RWPE2 (cell line): ENCODE measurements at regions not wholly inside any gene's neighbourhood (a gene's known extent, or its start where the extent isn't known, plus 50 kb on each side); places are given as distances from the start of the nearest gene placed in this dataset.
A peak's percentile ranks its signal among the peaks of the same experiment; 100 is the strongest.

Experiments used
- ATAC-seq: fragments of 200-7000 bp; cut with Tn5 transposase; 3 replicates; pipeline ENCODE4 v1.9.1; 2021; ENCODE audit warnings: low read depth
- DNase-seq: peaks from one replicate; pipeline ENCODE4 v3.0.0-alpha.2; 2020; ENCODE audit warnings: low spot score
- H3K27ac ChIP-seq: fragments of 450-650 bp; 2 replicates; pipeline ENCODE4 v1.5.1; 2017; ENCODE audit warnings: mild to moderate bottlenecking; ENCODE audit not compliant: poor library complexity, severe bottlenecking
- H3K27me3 ChIP-seq: fragments of 250-450 bp; sonication (Bioruptor Pico); 2 replicates; pipeline ENCODE4 v1.5.1; 2021; ENCODE audit warnings: mild to moderate bottlenecking, moderate library complexity; ENCODE audit not compliant: insufficient read depth, poor library complexity, severe bottlenecking
- H3K36me3 ChIP-seq: fragments of 250-450 bp; sonication (Bioruptor Pico); 2 replicates; pipeline ENCODE4 v1.5.1; 2020; ENCODE audit warnings: low read depth, mild to moderate bottlenecking, moderate library complexity
- H3K4me1 ChIP-seq: fragments of 250-450 bp; sonication (Bioruptor Pico); 2 replicates; pipeline ENCODE4 v1.5.1; 2021; ENCODE audit warnings: mild to moderate bottlenecking, moderate library complexity; ENCODE audit not compliant: insufficient read depth, poor library complexity, severe bottlenecking
- H3K4me3 ChIP-seq: fragments of 250-450 bp; sonication (Bioruptor Pico); 2 replicates; pipeline ENCODE4 v1.5.1; 2021; ENCODE audit warnings: mild to moderate bottlenecking, moderate library complexity; ENCODE audit not compliant: severe bottlenecking
- H3K9me3 ChIP-seq: fragments of 250-450 bp; sonication (Bioruptor Pico); 2 replicates; pipeline ENCODE4 v1.5.1; 2021; ENCODE audit warnings: mild to moderate bottlenecking, moderate library complexity; ENCODE audit not compliant: severe bottlenecking
- TF ChIP-seq, protein P1 (sequence below): fragments of 450-650 bp; IDR thresholded peaks from one replicate; pipeline ENCODE4 v1.5.1; 2017; ENCODE audit warnings: mild to moderate bottlenecking, moderate library complexity; ENCODE audit not compliant: poor library complexity, severe bottlenecking

DNA sequence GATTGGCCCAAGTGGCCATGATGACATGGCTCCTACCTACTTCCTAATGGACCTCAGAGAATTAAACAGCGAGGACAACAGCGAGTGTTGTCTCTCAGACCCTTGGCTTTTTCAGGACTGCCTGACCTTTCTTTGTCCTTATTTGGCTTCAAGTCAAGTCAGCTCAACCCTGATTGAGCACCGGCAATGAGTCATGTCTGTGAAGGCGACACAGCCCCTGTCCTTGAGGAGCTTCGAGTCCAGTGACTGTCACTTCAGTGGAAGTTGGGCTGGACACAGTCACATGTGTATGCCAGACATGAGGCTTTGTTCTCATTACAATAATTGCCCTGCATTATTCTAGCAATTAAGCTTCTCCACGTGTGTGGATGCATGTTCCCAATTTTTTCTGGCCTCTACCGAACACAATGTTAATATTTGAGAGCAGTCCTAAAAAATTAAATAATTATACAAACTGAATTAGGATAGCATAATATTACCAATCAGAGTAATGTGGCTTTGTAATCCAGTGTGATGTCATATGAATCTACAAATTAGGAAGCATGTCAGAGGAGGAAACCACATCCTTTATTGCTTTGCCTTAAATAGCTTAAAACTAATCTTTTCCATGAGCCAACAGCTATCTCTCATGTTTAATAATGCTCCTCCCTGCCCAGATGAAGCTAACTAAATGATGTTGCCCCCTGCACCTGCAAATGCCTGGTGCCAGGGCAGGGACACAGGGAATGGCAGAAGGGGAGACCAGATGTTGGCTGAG is 178.6 kb downstream of the CDH26 start:
- TF ChIP-seq, protein P1, sequence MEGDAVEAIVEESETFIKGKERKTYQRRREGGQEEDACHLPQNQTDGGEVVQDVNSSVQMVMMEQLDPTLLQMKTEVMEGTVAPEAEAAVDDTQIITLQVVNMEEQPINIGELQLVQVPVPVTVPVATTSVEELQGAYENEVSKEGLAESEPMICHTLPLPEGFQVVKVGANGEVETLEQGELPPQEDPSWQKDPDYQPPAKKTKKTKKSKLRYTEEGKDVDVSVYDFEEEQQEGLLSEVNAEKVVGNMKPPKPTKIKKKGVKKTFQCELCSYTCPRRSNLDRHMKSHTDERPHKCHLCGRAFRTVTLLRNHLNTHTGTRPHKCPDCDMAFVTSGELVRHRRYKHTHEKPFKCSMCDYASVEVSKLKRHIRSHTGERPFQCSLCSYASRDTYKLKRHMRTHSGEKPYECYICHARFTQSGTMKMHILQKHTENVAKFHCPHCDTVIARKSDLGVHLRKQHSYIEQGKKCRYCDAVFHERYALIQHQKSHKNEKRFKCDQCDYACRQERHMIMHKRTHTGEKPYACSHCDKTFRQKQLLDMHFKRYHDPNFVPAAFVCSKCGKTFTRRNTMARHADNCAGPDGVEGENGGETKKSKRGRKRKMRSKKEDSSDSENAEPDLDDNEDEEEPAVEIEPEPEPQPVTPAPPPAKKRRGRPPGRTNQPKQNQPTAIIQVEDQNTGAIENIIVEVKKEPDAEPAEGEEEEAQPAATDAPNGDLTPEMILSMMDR, result no peak
- ATAC-seq (no peak), DNase-seq (peak; percentile 51)
- no peaks in the 10 kb centered on the region for H3K9me3 ChIP-seq
- H3K36me3 ChIP-seq, result no peaks in the 10 kb centered on the region
- no peaks in the 10 kb centered on the region for H3K27me3 ChIP-seq
- H3K4me1 ChIP-seq, result peaks cover 8% of the 10 kb centered on the region
- no peak overlapping the region for H3K4me3 ChIP-seq
- no peak overlapping the region for H3K27ac ChIP-seq

DNA sequence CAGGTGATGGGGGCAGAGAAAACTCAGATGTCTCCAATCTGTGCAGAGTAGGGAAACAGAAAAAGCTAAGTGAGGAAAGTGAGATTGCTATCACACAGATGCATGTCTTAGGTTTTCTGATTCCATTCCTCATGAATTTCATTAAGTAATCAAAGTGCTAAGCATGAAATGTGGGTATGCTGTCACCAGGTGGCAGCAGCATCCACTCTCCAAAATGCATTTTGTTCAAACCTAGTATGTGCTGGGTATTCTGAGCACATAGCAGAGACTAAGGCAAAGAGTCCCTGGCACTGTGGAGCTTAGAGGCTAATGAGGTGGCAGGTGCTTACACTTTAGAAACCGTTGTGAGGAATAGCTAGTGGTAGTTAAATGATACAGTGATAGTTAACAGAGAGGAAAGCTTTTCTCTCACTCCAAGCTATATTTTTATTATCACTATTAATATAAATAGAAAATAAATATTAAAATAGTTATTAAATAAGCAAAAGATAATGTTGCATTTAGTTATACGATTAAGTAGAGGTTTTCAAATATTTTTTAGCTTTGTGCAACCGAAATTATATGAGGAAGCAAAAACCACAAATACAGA is 179.5 kb downstream of the CDH26 start:
- DNase-seq, result no peak

DNA sequence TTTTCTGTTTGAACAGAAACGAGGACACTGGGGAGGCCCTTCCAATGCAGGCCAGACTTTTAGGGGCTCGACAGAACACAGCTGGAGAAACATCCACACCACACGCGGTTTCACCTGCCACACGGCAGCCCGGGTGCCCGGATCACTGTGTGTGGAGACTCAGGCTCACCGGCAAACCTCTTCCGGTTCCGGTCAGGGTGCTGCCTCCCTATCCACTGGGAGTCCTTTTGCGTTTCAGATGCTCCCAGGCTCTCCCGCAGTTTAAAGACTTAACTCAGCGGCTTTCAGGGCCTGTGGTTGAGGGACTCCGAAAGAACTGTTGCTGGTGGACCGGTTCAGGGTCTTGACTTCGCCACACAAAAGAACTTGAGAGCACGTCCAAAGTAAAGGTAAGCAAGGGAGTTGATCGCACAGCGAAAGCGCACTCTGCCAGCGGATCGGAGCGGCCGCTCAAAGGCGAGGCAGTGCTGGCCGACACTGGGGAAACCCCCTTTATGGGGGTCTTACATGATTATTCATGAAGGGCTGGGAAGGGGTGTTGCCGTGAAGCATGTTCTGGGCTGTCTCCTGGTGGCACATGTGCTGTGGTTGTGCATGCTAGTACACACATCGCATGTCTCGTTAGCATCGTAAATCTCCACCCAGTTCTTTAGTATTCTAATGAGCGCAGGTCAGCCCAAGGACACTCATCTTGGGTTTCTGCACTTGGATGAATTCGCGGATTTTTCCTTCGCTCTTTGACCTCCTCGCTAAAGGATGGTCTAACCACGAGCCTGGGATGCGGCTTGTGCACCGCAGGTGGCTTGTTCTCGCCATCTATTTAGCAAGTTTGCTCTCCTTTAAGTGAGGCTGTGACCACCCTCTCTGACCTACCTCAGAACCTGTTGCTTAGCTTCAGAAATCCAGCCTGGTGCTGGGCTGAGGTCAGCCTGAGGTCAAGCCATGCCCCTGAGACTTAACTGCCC is 180.3 kb downstream of the CDH26 start:
- DNase-seq, result peak; percentile 84
- Histone ChIP-seq H3K27me3 (no peaks in the 10 kb centered on the region), H3K4me1 (no peaks in the 10 kb centered on the region), H3K4me3 (peak overlapping the region; percentile 34), H3K27ac (no peak overlapping the region), H3K36me3 (no peaks in the 10 kb centered on the region), H3K9me3 (no peaks in the 10 kb centered on the region)
- TF ChIP-seq, protein P1, result no peak
- ATAC-seq, result peak; percentile 81

More for the DNA sequence above, 179.5 kb downstream of the CDH26 start:
- Histone ChIP-seq H3K4me3 (peak overlapping the region; percentile 34), H3K36me3 (no peaks in the 10 kb centered on the region), H3K9me3 (no peaks in the 10 kb centered on the region), H3K4me1 (no peaks in the 10 kb centered on the region), H3K27ac (no peak overlapping the region), H3K27me3 (no peaks in the 10 kb centered on the region)
- peak; percentile 40; the same call in 2 of the 3 replicates for ATAC-seq
- TF ChIP-seq, protein P1, result peak; percentile 92

DNA sequence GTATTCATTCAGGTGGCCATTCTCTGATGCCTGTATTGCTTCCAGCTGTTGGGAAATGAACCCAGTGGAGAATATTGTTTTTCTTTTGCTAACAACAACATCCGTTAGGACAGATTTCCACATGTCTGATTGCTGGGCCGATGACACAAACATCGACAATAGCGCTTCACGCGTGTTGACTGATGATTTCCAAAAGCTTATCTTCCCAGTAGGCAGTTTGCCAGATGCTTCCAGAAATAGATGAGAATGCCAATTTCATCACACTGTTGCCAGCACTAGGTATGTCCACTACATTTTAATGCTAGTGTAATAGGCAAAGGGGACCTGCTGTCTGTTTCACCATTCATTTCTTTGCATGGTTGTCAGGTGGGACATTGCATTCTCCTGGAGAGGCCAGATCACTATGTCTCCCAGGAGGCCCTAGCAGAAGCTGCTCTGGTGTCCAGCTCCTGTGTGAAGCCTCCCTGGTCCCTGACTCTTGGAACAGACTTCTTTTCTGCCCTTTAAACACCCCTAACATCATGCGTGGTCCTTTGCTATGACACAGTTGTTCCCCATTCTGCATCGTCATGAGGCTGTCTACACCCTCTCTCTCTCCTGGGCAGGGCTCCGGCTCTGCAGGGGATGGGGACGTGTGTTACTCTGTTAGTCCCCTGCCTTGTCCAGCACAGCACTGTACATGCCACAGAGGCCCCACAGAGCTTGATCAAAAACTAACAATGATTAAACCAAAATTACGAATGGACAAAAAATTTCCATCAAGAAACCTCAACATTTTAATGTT is 181.6 kb downstream of the CDH26 start:
- Histone ChIP-seq H3K27me3 (no peaks in the 10 kb centered on the region), H3K27ac (no peak overlapping the region), H3K36me3 (no peaks in the 10 kb centered on the region), H3K4me1 (peaks cover 10% of the 10 kb centered on the region), H3K9me3 (no peaks in the 10 kb centered on the region), H3K4me3 (no peak overlapping the region)
- DNase-seq, result no peak
- no peak for ATAC-seq
- TF ChIP-seq, protein P1, result no peak
